SHP77 treated with DMSO at 0.1 percent for 48 hours (cell line): ENCODE measurements at regions not wholly inside any gene's neighbourhood (a gene's known extent, or its start where the extent isn't known, plus 50 kb on each side); places are given as distances from the start of the nearest gene placed in this dataset.
A peak's percentile ranks its signal among the peaks of the same experiment; 100 is the strongest.

Experiments
- DNase-seq: peaks from one replicate; lab custom pipeline; 2025; lab: John Stamatoyannopoulos, UW

GRCh38 chr15:70473581-70474370 is 289.6 kb downstream of the UACA start:
- DNase-seq = no peak

GRCh38 chr15:70471517-70471916 is 291.8 kb downstream of the UACA start:
- DNase-seq = no peak

GRCh38 chr15:70470556-70471191 is 292.7 kb downstream of the UACA start:
- no peak for DNase-seq

- DNase-seq = no peak
Observed at GRCh38 chr15:70469651-70470555, 293.5 kb downstream of the UACA start.

GRCh38 chr15:70469182-70469581 is 294.2 kb downstream of the UACA start:
- no peak for DNase-seq

GRCh38 chr15:70466895-70467529 is 296.3 kb downstream of the UACA start:
- peak; percentile 9 for DNase-seq

- no peak for DNase-seq
Observed at GRCh38 chr15:70466305-70466704, 297.1 kb downstream of the UACA start.

- DNase-seq = no peak
Observed at GRCh38 chr15:70465812-70466211, 297.5 kb downstream of the UACA start.

GRCh38 chr15:70463453-70463834 is 299.9 kb downstream of the UACA start:
- DNase-seq = no peak

- DNase-seq = no peak
Observed at GRCh38 chr15:70461992-70462391, 301.4 kb downstream of the UACA start.

GRCh38 chr15:70461017-70461416 is 302.3 kb downstream of the UACA start:
- DNase-seq = no peak

- no peak for DNase-seq
Observed at GRCh38 chr15:70459312-70459711, 304.0 kb downstream of the UACA start.

GRCh38 chr15:70453766-70454165 is 309.6 kb downstream of the UACA start:
- no peak for DNase-seq

- no peak for DNase-seq
Observed at GRCh38 chr15:70453238-70453637, 310.1 kb downstream of the UACA start.

- DNase-seq = no peak
Observed at GRCh38 chr15:70451821-70452653, 311.3 kb downstream of the UACA start.

GRCh38 chr15:70450142-70450443 is 313.3 kb downstream of the UACA start:
- DNase-seq = no peak

- DNase-seq = no peak
Observed at GRCh38 chr15:70449311-70450141, 313.8 kb downstream of the UACA start.

GRCh38 chr15:70447928-70448698 is 315.2 kb downstream of the UACA start:
- no peak for DNase-seq

GRCh38 chr15:70447521-70447920 is 315.8 kb downstream of the UACA start:
- no peak for DNase-seq

- no peak for DNase-seq
Observed at GRCh38 chr15:70447081-70447480, 316.3 kb downstream of the UACA start.
